Medulla oblongata (tissue), 1 donor: ENCODE measurements at regions not wholly inside any gene's neighbourhood (a gene's known extent, or its start where the extent isn't known, plus 50 kb on each side); places are given as distances from the start of the nearest gene placed in this dataset.
"Not testable (repeated sequence)": the region's sequence is repeated elsewhere in the genome, so short reads cannot be mapped to it uniquely, and the experiment has no call there.

Experiments used
- DNase-seq: peaks from one replicate; pipeline ENCODE4 v3.0.0-alpha.2; 2015; ENCODE audit errors: extremely low spot score

DNA sequence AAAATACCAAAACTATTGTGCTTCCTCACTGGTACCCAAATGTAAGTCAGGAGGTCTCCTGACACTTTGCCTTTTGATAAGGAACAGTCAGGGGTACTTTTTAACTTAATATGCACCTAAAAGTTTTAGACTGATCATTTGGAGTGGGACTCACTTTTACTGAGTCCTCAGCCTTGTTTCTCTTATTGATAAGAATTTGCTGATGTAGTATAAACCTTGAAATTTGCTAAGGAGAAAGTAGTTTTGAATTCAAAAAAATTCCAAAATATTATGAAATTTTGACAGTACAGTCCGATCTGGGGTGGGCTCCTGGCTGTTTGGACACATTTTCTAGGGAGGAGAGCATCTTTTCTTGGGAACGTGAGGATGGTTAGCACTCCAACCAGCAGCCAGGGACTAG lies 91.4 kb upstream of the GATB start:
- DNase-seq = no peak

GRCh38 chr4:151851354-151851753 lies 90.5 kb upstream of the GATB start:
- no peak for DNase-seq

DNA sequence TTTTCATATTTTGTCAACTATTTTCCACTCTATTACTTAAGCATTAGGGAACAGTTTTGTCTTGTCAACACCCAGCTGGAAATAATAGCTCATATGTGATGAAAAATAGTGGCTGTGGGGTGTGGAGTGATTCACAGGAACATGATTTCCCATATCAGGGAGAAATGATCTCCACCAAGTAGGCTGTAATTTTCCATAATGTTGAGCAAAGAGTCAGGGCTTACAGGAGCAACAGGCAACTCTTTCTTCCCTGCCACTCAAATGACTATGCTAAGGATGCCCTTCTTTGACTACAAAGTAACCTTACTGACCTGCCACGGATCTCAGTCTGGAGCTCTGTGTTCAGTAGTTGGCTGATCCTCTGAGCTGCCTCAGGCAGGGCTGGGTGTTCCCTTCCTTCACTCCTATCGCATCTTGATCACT lies 90.0 kb upstream of the GATB start:
- DNase-seq = no peak

DNA sequence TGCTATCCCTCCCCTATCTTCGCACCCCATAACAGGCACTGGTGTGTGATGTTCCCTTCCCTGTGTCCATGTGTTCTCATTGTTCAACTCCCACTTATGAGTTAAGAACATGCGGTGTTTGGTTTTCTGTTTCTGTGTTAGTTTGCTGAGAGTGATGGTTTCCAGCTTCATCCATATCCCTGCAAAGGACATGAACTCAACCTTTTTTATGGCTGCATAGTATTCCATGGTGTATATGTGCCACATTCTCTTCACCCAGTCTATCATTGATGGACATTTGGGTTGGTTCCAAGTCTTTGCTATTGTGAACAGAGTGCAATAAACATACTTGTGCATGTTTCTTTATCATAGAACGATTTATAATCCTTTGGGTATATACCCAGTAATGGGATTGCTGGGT lies 84.7 kb upstream of the GATB start:
- not testable (repeated sequence) for DNase-seq

DNA sequence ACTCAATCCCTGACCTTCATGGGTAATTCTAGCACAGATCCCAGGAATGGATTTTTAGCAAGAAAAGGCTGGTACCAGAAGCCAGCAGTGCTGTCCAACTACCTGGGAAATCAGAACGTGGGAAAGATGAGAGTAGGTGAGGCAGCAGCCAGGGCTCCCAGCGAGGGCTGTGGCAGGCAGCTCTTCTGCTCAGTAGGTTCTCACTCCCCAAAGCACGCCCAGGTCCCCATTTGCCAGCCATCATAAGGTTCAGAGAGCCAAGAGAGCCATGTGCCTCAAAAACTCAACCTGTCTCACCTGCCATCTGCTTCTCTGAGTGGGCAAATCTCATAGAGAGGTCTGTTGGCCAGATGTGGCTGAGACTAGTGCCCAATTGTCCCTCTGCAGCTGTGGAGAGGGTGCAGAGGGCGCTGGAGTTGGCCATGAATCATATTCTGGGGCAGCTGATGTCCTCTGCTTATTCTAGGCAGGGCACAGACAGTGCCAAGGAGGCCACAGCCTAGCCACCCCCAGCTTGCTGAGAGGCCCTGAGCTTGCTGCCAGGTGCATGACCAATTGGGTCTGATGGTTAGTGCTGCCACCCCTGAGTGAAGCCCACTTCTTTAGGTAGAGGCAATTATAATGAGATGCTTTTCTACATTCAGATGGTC lies 81.7 kb upstream of the GATB start:
- DNase-seq = no peak

GRCh38 chr4:151841107-151841506 lies 80.3 kb upstream of the GATB start:
- no peak for DNase-seq

DNA sequence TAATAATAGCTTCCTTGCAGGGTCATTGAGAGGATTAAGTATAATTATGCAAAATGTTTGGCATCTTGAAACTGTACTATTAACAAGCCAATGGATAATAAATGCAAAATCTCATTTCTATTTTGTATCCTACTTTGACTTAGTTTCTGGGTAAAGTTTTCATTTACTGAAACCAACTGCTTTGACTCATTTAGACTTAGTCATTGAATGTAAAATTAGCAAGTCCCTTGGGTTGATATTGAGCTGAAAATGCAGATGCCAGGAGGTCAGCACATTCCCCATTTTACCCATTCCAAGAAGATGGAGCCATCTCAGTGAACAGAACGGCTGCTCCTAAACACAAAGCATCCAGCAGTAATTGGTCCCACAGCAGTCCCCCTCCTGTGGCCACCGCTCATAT lies 74.7 kb upstream of the GATB start:
- no peak for DNase-seq

- DNase-seq = no peak
Observed at GRCh38 chr4:151833174-151833573, 72.4 kb upstream of the GATB start.

GRCh38 chr4:151831526-151831925 lies 70.7 kb upstream of the GATB start:
- DNase-seq = no peak

- no peak for DNase-seq
Observed at GRCh38 chr4:151830168-151830567, 69.4 kb upstream of the GATB start.

DNA sequence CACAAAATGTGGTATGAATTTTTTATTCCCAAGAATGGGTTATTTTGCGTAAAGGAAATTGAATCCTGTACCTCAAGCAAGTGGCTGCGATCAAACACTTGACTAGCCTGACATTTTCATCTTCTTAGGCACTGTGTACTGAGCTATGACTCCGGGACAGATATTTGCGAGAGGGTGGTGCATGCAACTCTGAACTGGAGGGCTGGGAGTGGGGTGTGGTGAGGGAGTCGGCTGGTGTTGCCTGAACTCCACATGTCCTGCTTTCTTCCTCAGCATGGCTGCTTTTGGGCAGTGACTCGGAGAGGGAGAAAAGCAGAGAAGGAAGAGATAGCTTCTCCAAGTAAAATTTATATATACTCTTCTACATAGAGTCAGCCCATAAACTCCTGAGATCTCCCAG lies 68.5 kb upstream of the GATB start:
- no peak for DNase-seq

DNA sequence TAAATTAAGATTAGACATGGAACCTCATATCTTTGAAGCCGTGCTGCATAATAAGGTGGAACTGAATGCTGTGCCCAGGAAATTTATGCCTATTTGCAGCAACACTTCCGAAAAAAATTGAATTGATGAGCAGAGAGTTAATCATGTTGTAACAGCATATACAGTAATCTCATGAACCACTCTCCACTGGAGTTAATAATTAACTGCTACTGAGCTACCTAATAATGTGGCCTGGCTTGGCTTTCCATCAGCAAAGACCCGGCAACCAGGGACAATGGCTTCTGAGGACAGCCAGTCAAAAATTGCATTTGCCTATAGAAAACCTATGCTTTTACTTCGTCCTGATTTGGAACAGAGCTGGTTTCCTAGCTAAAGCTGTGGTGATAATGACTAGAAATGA lies 63.8 kb upstream of the GATB start:
- no peak for DNase-seq

DNA sequence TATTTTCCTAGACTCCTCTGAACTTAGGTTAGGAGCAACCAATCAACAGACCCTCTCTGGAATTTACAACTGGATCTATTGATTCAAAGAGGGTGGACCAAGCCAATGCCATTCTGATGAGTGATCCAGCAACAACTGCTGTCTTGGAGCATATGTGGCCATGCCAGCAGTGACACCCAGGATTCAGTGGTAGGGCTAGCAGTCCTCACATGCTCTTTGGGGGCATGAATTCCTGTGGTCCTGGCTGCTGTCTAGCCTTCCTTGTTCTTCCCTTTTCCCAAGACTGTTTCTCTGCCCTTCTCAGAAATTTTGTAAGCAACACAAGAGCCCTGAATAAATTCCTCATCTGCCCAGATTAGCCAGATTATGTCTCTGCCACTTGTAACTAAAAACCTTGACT lies 61.5 kb upstream of the GATB start:
- DNase-seq = no peak

DNA sequence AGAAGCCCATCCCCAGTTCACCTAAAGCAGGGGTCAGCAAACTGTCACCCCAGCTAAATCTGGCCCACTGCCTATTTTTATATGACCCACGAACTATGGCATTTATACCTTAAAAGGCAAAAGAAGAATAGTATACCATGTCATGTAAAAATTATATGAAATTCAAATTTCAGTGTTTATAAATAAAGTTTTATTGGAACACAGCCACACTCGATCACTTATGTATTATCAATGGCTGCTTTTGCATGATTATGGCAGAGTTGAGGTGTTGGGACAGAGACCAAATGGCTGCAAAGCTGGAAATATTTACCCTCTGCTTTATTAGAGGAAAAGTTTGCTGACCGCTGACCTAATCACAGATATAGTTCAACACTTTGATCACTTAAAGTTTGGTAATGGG lies 59.2 kb upstream of the GATB start:
- DNase-seq = no peak

- no peak for DNase-seq
Observed at GRCh38 chr4:151811403-151811802, 50.6 kb upstream of the GATB start.
